CD4-positive, alpha-beta T cell treated with Interleukin-17A for 1 hour (primary cell): ENCODE measurements at regions not wholly inside any gene's neighbourhood (a gene's known extent, or its start where the extent isn't known, plus 50 kb on each side); places are given as distances from the start of the nearest gene placed in this dataset.
"Not testable (repeated sequence)": the region's sequence is repeated elsewhere in the genome, so short reads cannot be mapped to it uniquely, and the experiment has no call there.

ENCODE experiments used
- DNase-seq: peaks from one replicate; pipeline ENCODE4 v3.0.0-alpha.2; 2020

GRCh38 chr15:99486371-99487336, 79.1 kb upstream of the MEF2A start:
- no peak for DNase-seq

- DNase-seq, result no peak
Observed at GRCh38 chr15:99487337-99487730, 78.5 kb upstream of the MEF2A start.

- DNase-seq, result no peak
Observed at GRCh38 chr15:99492275-99492674, 73.5 kb upstream of the MEF2A start.

GRCh38 chr15:99492716-99493115, 73.1 kb upstream of the MEF2A start:
- no peak for DNase-seq

GRCh38 chr15:99493461-99493860, 72.3 kb upstream of the MEF2A start:
- DNase-seq, result no peak

- DNase-seq, result not testable (repeated sequence)
Observed at GRCh38 chr15:99494536-99495233, 71.1 kb upstream of the MEF2A start.

- DNase-seq, result no peak
Observed at GRCh38 chr15:99495430-99496301, 70.1 kb upstream of the MEF2A start.

GRCh38 chr15:99496302-99496629, 69.5 kb upstream of the MEF2A start:
- DNase-seq, result no peak

GRCh38 chr15:99502182-99502581, 63.6 kb upstream of the MEF2A start:
- no peak for DNase-seq

- no peak for DNase-seq
Observed at GRCh38 chr15:99502661-99503060, 63.1 kb upstream of the MEF2A start.

GRCh38 chr15:99503411-99503810, 62.4 kb upstream of the MEF2A start:
- no peak for DNase-seq

- no peak for DNase-seq
Observed at GRCh38 chr15:99504071-99504822, 61.5 kb upstream of the MEF2A start.

GRCh38 chr15:99504823-99505551, 60.8 kb upstream of the MEF2A start:
- no peak for DNase-seq

- no peak for DNase-seq
Observed at GRCh38 chr15:99506399-99506798, 59.4 kb upstream of the MEF2A start.

- no peak for DNase-seq
Observed at GRCh38 chr15:99507016-99507503, 58.7 kb upstream of the MEF2A start.

- DNase-seq, result no peak
Observed at GRCh38 chr15:99507504-99508310, 58.1 kb upstream of the MEF2A start.

- no peak for DNase-seq
Observed at GRCh38 chr15:99508311-99508645, 57.5 kb upstream of the MEF2A start.

GRCh38 chr15:99508852-99509251, 56.9 kb upstream of the MEF2A start:
- DNase-seq, result no peak

GRCh38 chr15:99509686-99510461, 55.9 kb upstream of the MEF2A start:
- no peak for DNase-seq

GRCh38 chr15:99511531-99511865, 54.3 kb upstream of the MEF2A start:
- DNase-seq, result no peak
